GM23338 (cell line): ENCODE measurements at regions not wholly inside any gene's neighbourhood (a gene's known extent, or its start where the extent isn't known, plus 50 kb on each side); places are given as distances from the start of the nearest gene placed in this dataset.

Experiments used
- CREB1 ChIP-seq: fragments of 250-450 bp; sonication (Bioruptor Pico); IDR thresholded peaks from 2 replicates; pipeline ENCODE4 v1.5.0; 2020; ENCODE audit warnings: low read depth, mild to moderate bottlenecking, moderate library complexity
- CTCF ChIP-seq, 2 experiments: fragments of 200-600 bp in 1 of 2; sonication (generic) in 1 of 2; conservative IDR thresholded peaks; 2 replicates each; pipeline versions ENCODE4 v1.5.1 to v1.6.1; 2016 to 2017; ENCODE audit warnings: antibody characterized with exemption in 2 of 2, low read depth in 2 of 2, mild to moderate bottlenecking in 2 of 2, moderate library complexity in 1 of 2
- ETS1 ChIP-seq: IDR thresholded peaks from 2 replicates; pipeline ENCODE4 v1.6.1; 2016; ENCODE audit warnings: antibody characterized with exemption
- EZH2 ChIP-seq: fragments of 200-600 bp; sonication (generic); IDR thresholded peaks from one replicate; pipeline ENCODE4 v1.8.0; 2017; ENCODE audit warnings: antibody characterized with exemption, mild to moderate bottlenecking, low read depth; ENCODE audit not compliant: unreplicated experiment
- EZH2phosphoT487 ChIP-seq: fragments of 200-600 bp; sonication (generic); IDR thresholded peaks from one replicate; pipeline ENCODE4 v1.8.1; 2018; ENCODE audit warnings: antibody characterized with exemption; ENCODE audit not compliant: unreplicated experiment
- JUNB ChIP-seq: IDR thresholded peaks from one replicate; pipeline ENCODE4 v1.6.1; 2016; ENCODE audit warnings: antibody characterized with exemption; ENCODE audit not compliant: unreplicated experiment
- NANOG ChIP-seq: IDR thresholded peaks from 2 replicates; pipeline ENCODE4 v1.6.1; 2016; ENCODE audit warnings: antibody characterized with exemption, borderline replicate concordance
- POLR2AphosphoS5 ChIP-seq: IDR thresholded peaks from 2 replicates; pipeline ENCODE4 v1.6.1; 2016; ENCODE audit warnings: antibody characterized with exemption, low read depth
- REST ChIP-seq: IDR thresholded peaks from one replicate; pipeline ENCODE4 v1.6.1; 2018; ENCODE audit warnings: antibody characterized with exemption; ENCODE audit not compliant: unreplicated experiment
- ZNF331 ChIP-seq: fragments of 250-450 bp; sonication (Bioruptor Pico); IDR thresholded peaks from 2 replicates; pipeline ENCODE4 v1.5.0; 2020; ENCODE audit warnings: low read depth, mild to moderate bottlenecking, moderate library complexity
- ZNF462 ChIP-seq: fragments of 250-450 bp; sonication (Bioruptor Pico); IDR thresholded peaks from 2 replicates; pipeline ENCODE4 v1.5.0; 2020; ENCODE audit warnings: mild to moderate bottlenecking, moderate library complexity

GRCh38 chr6:103456652-103457051 lies 1403.1 kb downstream of the HACE1 start:
- TF ChIP-seq JUNB (no peak), CTCF (conservative IDR thresholded peaks at IDR 0.05; ENCODE audit: low read depth in 2 of 2) (no peak), CREB1 (CRISPR knock-in tag) (no peak), EZH2 (no peak), EZH2phosphoT487 (no peak), REST (no peak), ZNF462 (CRISPR knock-in tag) (no peak), ZNF331 (no peak), POLR2AphosphoS5 (no peak), ETS1 (no peak), NANOG (no peak)
